GM12878 (cell line): ENCODE measurements at regions not wholly inside any gene's neighbourhood (a gene's known extent, or its start where the extent isn't known, plus 50 kb on each side); places are given as distances from the start of the nearest gene placed in this dataset.

Source experiments
- CTCF ChIP-seq, 3 experiments: IDR thresholded peaks in 2 of 3; conservative IDR thresholded peaks in 1 of 3; 2 replicates each; pipeline ENCODE4 v1.5.1; 2011; ENCODE audit warnings: low read depth in 3 of 3, low read length in 3 of 3, mild to moderate bottlenecking in 3 of 3, control low read depth in 2 of 3, moderate library complexity in 2 of 3, inconsistent platforms in 1 of 3, mixed read lengths in 1 of 3; ENCODE audit not compliant: control insufficient read depth in 2 of 3, insufficient read depth in 1 of 3; ENCODE audit errors: extremely low read depth in 1 of 3
- SMAD1 ChIP-seq: fragments of 450-650 bp; IDR thresholded peaks from 2 replicates; pipeline ENCODE4 v1.6.1; 2018; ENCODE audit warnings: mild to moderate bottlenecking, low read depth; ENCODE audit not compliant: partially characterized antibody
- STAT1 ChIP-seq: fragments of 450-650 bp; conservative IDR thresholded peaks from 2 replicates; pipeline ENCODE4 v1.6.1; 2014; ENCODE audit warnings: antibody characterized with exemption, mild to moderate bottlenecking
- TF ChIP-seq, protein P1 (sequence below): fragments of 450-650 bp; IDR thresholded peaks from 2 replicates; pipeline ENCODE4 v1.6.1; 2016; ENCODE audit warnings: mild to moderate bottlenecking

DNA sequence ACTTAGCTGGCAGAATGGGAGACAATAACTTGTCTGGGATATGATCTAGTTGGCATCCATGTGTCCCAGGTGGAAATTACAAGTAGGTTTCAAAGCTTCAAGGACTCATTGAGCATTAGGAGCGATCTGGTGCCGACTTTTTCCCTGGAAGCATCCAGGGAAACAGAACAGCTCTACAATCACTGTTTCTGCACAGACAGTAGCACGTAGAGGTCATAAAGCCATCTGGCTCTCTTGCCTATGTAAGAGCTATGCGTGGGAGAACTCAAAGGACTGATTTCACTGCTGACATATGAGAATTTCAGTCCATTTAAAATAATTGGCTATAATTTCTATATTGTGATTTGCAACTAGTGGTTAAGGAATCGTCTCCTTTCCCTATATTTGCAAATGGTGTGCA is 791.7 kb downstream of the REEP3 start:
- TF ChIP-seq STAT1: no peak
- TF ChIP-seq, protein P1, sequence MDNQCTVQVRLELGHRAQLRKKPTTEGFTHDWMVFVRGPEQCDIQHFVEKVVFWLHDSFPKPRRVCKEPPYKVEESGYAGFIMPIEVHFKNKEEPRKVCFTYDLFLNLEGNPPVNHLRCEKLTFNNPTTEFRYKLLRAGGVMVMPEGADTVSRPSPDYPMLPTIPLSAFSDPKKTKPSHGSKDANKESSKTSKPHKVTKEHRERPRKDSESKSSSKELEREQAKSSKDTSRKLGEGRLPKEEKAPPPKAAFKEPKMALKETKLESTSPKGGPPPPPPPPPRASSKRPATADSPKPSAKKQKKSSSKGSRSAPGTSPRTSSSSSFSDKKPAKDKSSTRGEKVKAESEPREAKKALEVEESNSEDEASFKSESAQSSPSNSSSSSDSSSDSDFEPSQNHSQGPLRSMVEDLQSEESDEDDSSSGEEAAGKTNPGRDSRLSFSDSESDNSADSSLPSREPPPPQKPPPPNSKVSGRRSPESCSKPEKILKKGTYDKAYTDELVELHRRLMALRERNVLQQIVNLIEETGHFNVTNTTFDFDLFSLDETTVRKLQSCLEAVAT: no peak
- TF ChIP-seq CTCF (IDR thresholded peaks at IDR 0.05 in 2 of 3, conservative IDR thresholded peaks at IDR 0.05 in 1 of 3; ENCODE audit: control insufficient read depth in 2 of 3, extremely low read depth in 1 of 3, insufficient read depth in 1 of 3, low read depth in 3 of 3, low read length in 3 of 3): no peak
- no peak for TF ChIP-seq SMAD1
